IMR-90 (cell line): ENCODE measurements at regions not wholly inside any gene's neighbourhood (a gene's known extent, or its start where the extent isn't known, plus 50 kb on each side); places are given as distances from the start of the nearest gene placed in this dataset.

Source experiments
- ATAC-seq: fragments of 200-7000 bp; cut with Tn5 transposase; 2 replicates; pipeline ENCODE4 v1.9.1; 2020; ENCODE audit warnings: low read depth, mild to moderate bottlenecking, moderate library complexity
- BruUV-seq: library from RNA; stranded (reverse); fragments of 400-500 nt; replicated peaks from 2 replicates; lab custom pipeline; 2021; lab: Mats Ljungman, UMichigan
- CTCF ChIA-PET: fragments of 300-600 bp; formaldehyde crosslinking; extraction: SDS; loops from one replicate; lab custom pipeline; 2021; ENCODE audit warnings: antibody characterized with exemption; lab: Yijun Ruan, JAX
- POLR2A ChIA-PET: fragments of 300-600 bp; sonication (Branson Sonifier 250); formaldehyde crosslinking; loops from one replicate; lab custom pipeline; 2022; ENCODE audit warnings: antibody characterized with exemption; ENCODE audit not compliant: unreplicated experiment; lab: Charles Lee
- DNase-seq: peaks from one replicate; pipeline ENCODE4 v3.0.0; 2013
- H2AFZ ChIP-seq: replicated peaks from 2 replicates; pipeline ENCODE3; 2013; ENCODE audit warnings: low read length, mild to moderate bottlenecking; ENCODE audit not compliant: poor library complexity
- H2AK5ac ChIP-seq: 2 replicates; pipeline ENCODE4 v1.6.1; 2013; ENCODE audit warnings: low read depth, low read length, inconsistent platforms
- H2AK9ac ChIP-seq: replicated peaks from 2 replicates; pipeline ENCODE3; 2013; ENCODE audit warnings: mild to moderate bottlenecking, low read depth, low read length, moderate library complexity; ENCODE audit not compliant: poor library complexity
- H2BK120ac ChIP-seq: 2 replicates; pipeline ENCODE4 v1.6.1; 2013; ENCODE audit warnings: low read depth, low read length, inconsistent platforms
- H2BK15ac ChIP-seq: 3 replicates; pipeline ENCODE4 v1.6.1; 2013; ENCODE audit warnings: low read depth, low read length, inconsistent platforms
- H2BK20ac ChIP-seq: 2 replicates; pipeline ENCODE4 v1.6.1; 2013; ENCODE audit warnings: low read depth, mild to moderate bottlenecking, inconsistent platforms, low read length, moderate library complexity
- H2BK5ac ChIP-seq: 2 replicates; pipeline ENCODE4 v1.6.1; 2013; ENCODE audit warnings: mild to moderate bottlenecking, low read depth, low read length, inconsistent platforms; ENCODE audit not compliant: poor library complexity, severe bottlenecking
- H3K14ac ChIP-seq: replicated peaks from 2 replicates; pipeline ENCODE4 v1.6.1; 2013; ENCODE audit warnings: low read depth, low read length, inconsistent platforms
- H3K18ac ChIP-seq: 2 replicates; pipeline ENCODE4 v1.6.1; 2013; ENCODE audit warnings: low read depth, low read length, control low read depth
- H3K23ac ChIP-seq: 2 replicates; pipeline ENCODE4 v1.6.1; 2013; ENCODE audit warnings: low read depth, low read length, inconsistent platforms
- H3K27ac ChIP-seq: 2 replicates; pipeline ENCODE4 v1.5.1; 2013; ENCODE audit warnings: mild to moderate bottlenecking, control low read depth, low read length; ENCODE audit not compliant: insufficient read depth
- H3K27me3 ChIP-seq: 2 replicates; pipeline ENCODE4 v1.6.1; 2013; ENCODE audit warnings: low read length; ENCODE audit not compliant: control insufficient read depth, insufficient read depth
- H3K36me3 ChIP-seq: 2 replicates; pipeline ENCODE4 v1.6.1; 2013; ENCODE audit warnings: low read length, mixed read lengths; ENCODE audit not compliant: control insufficient read depth, insufficient read depth
- H3K4ac ChIP-seq: 2 replicates; pipeline ENCODE4 v1.6.1; 2013; ENCODE audit warnings: low read depth, low read length, inconsistent platforms
- H3K4me1 ChIP-seq: 2 replicates; pipeline ENCODE4 v1.6.1; 2013; ENCODE audit warnings: low read length, mixed read lengths; ENCODE audit not compliant: control insufficient read depth, insufficient read depth
- H3K4me2 ChIP-seq: 2 replicates; pipeline ENCODE4 v1.6.1; 2013; ENCODE audit warnings: low read depth, mild to moderate bottlenecking, control low read depth, low read length, moderate library complexity
- H3K4me3 ChIP-seq: 2 replicates; pipeline ENCODE4 v1.5.1; 2013; ENCODE audit warnings: low read depth, mild to moderate bottlenecking, control low read depth, low read length, moderate library complexity; ENCODE audit not compliant: insufficient read depth
- H3K56ac ChIP-seq: 2 replicates; pipeline ENCODE4 v1.6.1; 2013; ENCODE audit warnings: low read length, inconsistent platforms; ENCODE audit not compliant: insufficient read depth; ENCODE audit errors: extremely low read depth
- H3K79me1 ChIP-seq, 2 experiments: 2 replicates each; pipeline ENCODE4 v1.6.1; 2013; ENCODE audit warnings: low read length in 2 of 2, inconsistent platforms in 1 of 2, low read depth in 1 of 2
- H3K9ac ChIP-seq: 2 replicates; pipeline ENCODE4 v1.6.1; 2013; ENCODE audit warnings: low read depth, low read length, control low read depth
- H3K9me1 ChIP-seq: 2 replicates; pipeline ENCODE4 v1.6.1; 2013; ENCODE audit warnings: low read length, inconsistent platforms; ENCODE audit not compliant: insufficient read depth
- H3K9me3 ChIP-seq: 2 replicates; pipeline ENCODE4 v1.6.1; 2013; ENCODE audit warnings: low read length; ENCODE audit not compliant: control insufficient read depth, insufficient read depth
- H4K20me1 ChIP-seq: 2 replicates; pipeline ENCODE4 v1.6.1; 2013; ENCODE audit warnings: low read length, inconsistent platforms; ENCODE audit not compliant: insufficient read depth
- H4K5ac ChIP-seq: 2 replicates; pipeline ENCODE4 v1.6.1; 2013; ENCODE audit warnings: mild to moderate bottlenecking, low read depth, low read length, control low read depth
- H4K8ac ChIP-seq, 2 experiments: 2 replicates each; pipeline ENCODE4 v1.6.1; 2013; ENCODE audit warnings: low read depth in 2 of 2, low read length in 2 of 2, control low read depth in 1 of 2, inconsistent platforms in 1 of 2
- H4K91ac ChIP-seq: 2 replicates; pipeline ENCODE4 v1.6.1; 2013; ENCODE audit warnings: low read depth, low read length, inconsistent platforms; ENCODE audit not compliant: insufficient read depth
- CEBPB ChIP-seq: IDR thresholded peaks from 2 replicates; pipeline ENCODE4 v1.6.1; 2012; ENCODE audit warnings: low read depth, low read length, improper control_type of control experiment
- CHD1 ChIP-seq: IDR thresholded peaks from 2 replicates; pipeline ENCODE4 v1.6.1; 2012; ENCODE audit warnings: low read depth, low read length, improper control_type of control experiment
- MAZ ChIP-seq: IDR thresholded peaks from 2 replicates; pipeline ENCODE4 v1.6.1; 2012; ENCODE audit warnings: low read depth, mild to moderate bottlenecking, low read length, improper control_type of control experiment, moderate library complexity, borderline replicate concordance
- MXI1 ChIP-seq: IDR thresholded peaks from 2 replicates; pipeline ENCODE4 v1.6.1; 2012; ENCODE audit warnings: low read depth, mild to moderate bottlenecking, low read length, moderate library complexity, borderline replicate concordance
- NFE2L2 ChIP-seq: fragments of 150-350 bp; IDR thresholded peaks from 2 replicates; pipeline ENCODE4 v1.6.1; 2016; ENCODE audit warnings: low read depth, mild to moderate bottlenecking, low read length
- POLR2A ChIP-seq: IDR thresholded peaks from 2 replicates; pipeline ENCODE4 v1.6.1; 2012; ENCODE audit warnings: mild to moderate bottlenecking, low read depth, low read length
- RFX5 ChIP-seq: IDR thresholded peaks from 2 replicates; pipeline ENCODE4 v1.8.0; 2012; ENCODE audit warnings: low read depth, mild to moderate bottlenecking, low read length, moderate library complexity
- WGBS, 2 experiments: methylation state at CpG; one replicate each; pipeline versions ENCODE4 v1.1.5 to v1.1.7; 2013; ENCODE audit warnings: missing lambda C conversion rate in 2 of 2; ENCODE audit not compliant: insufficient read length in 1 of 2; ENCODE audit errors: extremely low coverage in 2 of 2; 5-methylcytosine and 5-hydroxymethylcytosine counted together
- dilution Hi-C: fragments of 300-500 bp; cut with HindIII; formaldehyde crosslinking; loops from one replicate; pipeline ENCODE4 v1.14.3; 2018; ENCODE audit warnings: low sequenced_read_pairs; ENCODE audit not compliant: unreplicated experiment
- in situ Hi-C: fragments of 300-500 bp; cut with MboI; formaldehyde crosslinking; loops from 3 replicates; pipeline ENCODE4 v1.14.3; 2019; ENCODE audit warnings: low sequenced_read_pairs, inconsistent platforms, mixed read lengths
- intact Hi-C: fragments of 100-400 bp; cut with micrococcal nuclease; formaldehyde crosslinking; loops from 2 replicates; pipeline ENCODE4 v1.10.0; 2022

DNA sequence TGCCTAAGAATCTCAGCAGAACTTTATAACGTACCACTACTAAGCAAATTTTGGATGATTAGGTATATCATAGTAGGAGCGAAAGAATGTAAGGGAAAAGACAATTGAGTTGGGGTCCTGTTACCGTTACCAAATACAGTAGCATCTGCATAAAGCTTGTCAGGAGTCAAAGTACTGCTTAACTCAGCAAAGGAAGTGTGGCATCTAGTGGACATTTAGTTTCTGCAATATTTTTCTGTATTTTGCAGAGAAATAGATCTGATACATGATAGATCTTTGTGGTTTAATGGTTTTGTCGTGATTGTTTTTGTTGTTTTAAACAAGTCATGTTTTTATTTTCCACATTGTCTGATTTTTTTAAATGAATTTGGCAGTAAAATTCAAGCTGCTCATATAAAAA lies 81.0 kb upstream of the SMARCAD1 start:
- intact Hi-C loops, result loop anchor here (1.0 kb wide), 1 partner anchor 335 kb away; no protein-coding TSS in a partner anchor
- no peak overlapping the region for H2AFZ ChIP-seq
- no peak overlapping the region for H2AK9ac ChIP-seq
- no peak overlapping the region for H2BK120ac ChIP-seq
- no CpG with 5 or more reads among the region's 4 CpGs for WGBS, 2 experiments
- no peak overlapping the region for H2BK5ac ChIP-seq
- H3K4me1 ChIP-seq, result no peaks in the 10 kb centered on the region
- H4K5ac ChIP-seq, result no peak overlapping the region
- no peak for ATAC-seq
- no peak for TF ChIP-seq MXI1
- no peak for TF ChIP-seq CHD1
- no peak for TF ChIP-seq RFX5
- no peak for TF ChIP-seq CEBPB
- TF ChIP-seq POLR2A, result no peak
- TF ChIP-seq MAZ, result no peak
- TF ChIP-seq NFE2L2, result no peak
- dilution Hi-C loops, result no loop called here
- POLR2A ChIA-PET, result no interaction called here
- H3K18ac ChIP-seq, result no peak overlapping the region
- in situ Hi-C loops, result loop anchor here (10.0 kb wide), 1 partner anchor 332 kb away; no protein-coding TSS in a partner anchor
- no peak overlapping the region for H3K4me3 ChIP-seq
- H2BK20ac ChIP-seq, result no peak overlapping the region
- no peaks in the 10 kb centered on the region for H4K20me1 ChIP-seq
- DNase-seq, result no peak
- H2AK5ac ChIP-seq, result no peak overlapping the region
- no peaks in the 10 kb centered on the region for H3K27me3 ChIP-seq
- no peak overlapping the region for H4K8ac ChIP-seq
- no peaks in the 10 kb centered on the region for H3K9me1 ChIP-seq
- H3K23ac ChIP-seq, result no peak overlapping the region
- no peak overlapping the region for H3K4me2 ChIP-seq
- no peak overlapping the region for H3K27ac ChIP-seq
- no peaks in the 10 kb centered on the region for H3K9me3 ChIP-seq
- no peak overlapping the region for H3K4ac ChIP-seq
- no peak overlapping the region for H2BK15ac ChIP-seq
- H3K9ac ChIP-seq, result no peak overlapping the region
- no peaks in the 10 kb centered on the region for H3K79me1 ChIP-seq
- H3K56ac ChIP-seq, result no peak overlapping the region
- CTCF ChIA-PET, result interaction anchor here (0.5 kb wide), 1 partner anchor 10 kb away, joined by 3 read pairs; no protein-coding TSS in a partner anchor
- no peak overlapping the region for H3K14ac ChIP-seq
- H4K91ac ChIP-seq, result no peak overlapping the region
- no peaks in the 10 kb centered on the region for H3K36me3 ChIP-seq
- no TSS peak for BruUV-seq
